Mucosa of rectum (tissue), 2 donors: ENCODE measurements at regions not wholly inside any gene's neighbourhood (a gene's known extent, or its start where the extent isn't known, plus 50 kb on each side); places are given as distances from the start of the nearest gene placed in this dataset.

Experiments
- H3K27ac ChIP-seq, 2 donors: one replicate each; pipeline ENCODE4 v1.7.0; 2013; ENCODE audit warnings: inconsistent platforms in 2 of 2, low read depth in 2 of 2, low read length in 2 of 2
- H3K27me3 ChIP-seq, 2 donors: one replicate each; pipeline ENCODE4 v1.7.0; 2013; ENCODE audit warnings: low read length in 2 of 2; ENCODE audit not compliant: control insufficient read depth in 2 of 2, insufficient read depth in 2 of 2
- H3K36me3 ChIP-seq, 2 donors: one replicate each; pipeline ENCODE4 v1.7.0; 2013; ENCODE audit warnings: low read length in 2 of 2; ENCODE audit not compliant: control insufficient read depth in 2 of 2, insufficient read depth in 2 of 2
- H3K4me1 ChIP-seq, 2 donors: one replicate each; pipeline ENCODE4 v1.7.0; 2013; ENCODE audit warnings: low read length in 2 of 2, mild to moderate bottlenecking in 1 of 2; ENCODE audit not compliant: control insufficient read depth in 2 of 2, insufficient read depth in 2 of 2
- H3K4me3 ChIP-seq, 2 donors: one replicate each; pipeline ENCODE4 v1.7.0; 2013; ENCODE audit warnings: low read length in 2 of 2
- H3K9ac ChIP-seq, 2 donors: one replicate each; pipeline ENCODE4 v1.7.0; 2013; ENCODE audit warnings: low read length in 2 of 2, low read depth in 1 of 2, mild to moderate bottlenecking in 1 of 2
- H3K9me3 ChIP-seq, 2 donors: one replicate each; pipeline ENCODE4 v1.7.0; 2013; ENCODE audit warnings: low read length in 2 of 2; ENCODE audit not compliant: control insufficient read depth in 2 of 2
- donor health status: healthy.
- donor health status: Normal muscosa, but diverticular disease.

DNA sequence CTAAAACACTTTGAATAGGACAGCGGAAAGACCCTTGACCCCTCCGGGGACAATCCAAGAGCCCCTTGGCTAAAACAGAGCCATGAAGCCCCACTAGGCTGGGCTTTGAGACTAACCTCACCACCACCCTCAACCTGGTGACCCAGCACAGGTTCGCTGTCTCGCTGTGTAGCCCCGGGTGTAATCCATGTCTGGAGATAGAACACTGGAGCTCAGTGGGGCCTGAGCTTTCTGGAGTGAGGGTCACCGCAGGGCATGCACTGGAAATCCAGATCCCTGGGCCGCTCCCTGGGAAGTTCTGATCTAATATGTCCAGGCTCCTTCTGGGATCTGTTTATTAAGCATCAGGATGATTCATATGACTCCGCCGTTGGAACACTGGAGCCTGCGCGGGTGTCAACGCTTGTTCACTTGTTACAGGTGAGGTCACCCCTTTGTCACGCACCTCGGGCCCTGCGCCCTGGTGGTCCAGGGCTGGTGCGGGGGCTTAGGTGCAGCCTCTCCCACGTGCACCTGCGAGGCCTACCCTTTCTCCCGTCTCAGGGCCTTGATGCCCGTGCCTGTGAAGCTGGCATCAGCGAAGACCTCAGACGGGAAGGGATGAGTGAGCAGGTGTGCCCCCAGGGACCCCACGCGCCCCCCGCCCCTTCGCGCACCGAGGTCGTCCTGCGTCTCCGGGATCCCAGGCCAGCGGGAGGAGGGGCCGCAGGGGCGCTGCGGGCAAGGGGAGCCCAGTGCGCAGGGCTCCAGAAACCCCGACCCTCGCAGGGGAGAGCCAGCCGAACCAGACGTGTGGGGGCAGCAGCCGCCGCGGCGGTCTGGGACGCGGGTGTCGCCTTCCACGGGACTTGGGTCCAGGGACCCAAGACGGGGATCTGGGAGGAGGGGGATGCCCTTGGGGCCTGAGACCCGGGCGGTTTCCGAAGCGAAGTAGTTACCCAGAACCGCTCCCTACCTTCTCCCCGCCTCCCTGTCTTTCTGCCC lies 224.1 kb upstream of the FOXF1 start:
- Histone ChIP-seq H3K27me3 (peaks cover 12 to 24% of the 10 kb centered on the region in 2 donors), H3K9ac (peak overlapping the region in 1 of 2 donors; percentile 54), H3K4me1 (no peaks in the 10 kb centered on the region), H3K36me3 (no peaks in the 10 kb centered on the region), H3K4me3 (peak overlapping the region; percentile 44 to 48), H3K9me3 (no peaks in the 10 kb centered on the region), H3K27ac (peak overlapping the region; percentile 70 to 75)

GRCh38 chr16:86286991-86287663 lies 223.2 kb upstream of the FOXF1 start:
- Histone ChIP-seq H3K27ac (peak overlapping the region; percentile 70 to 75), H3K4me3 (peak overlapping the region; percentile 44 to 48), H3K9me3 (no peaks in the 10 kb centered on the region), H3K36me3 (no peaks in the 10 kb centered on the region), H3K9ac (peak overlapping the region in 1 of 2 donors; percentile 54), H3K4me1 (no peaks in the 10 kb centered on the region), H3K27me3 (peaks cover 15 to 24% of the 10 kb centered on the region in 2 donors)

- Histone ChIP-seq H3K4me3 (peak overlapping the region; percentile 24 to 48), H3K27me3 (peaks cover 14 to 24% of the 10 kb centered on the region in 2 donors), H3K27ac (peak overlapping the region; percentile 70 to 75), H3K9me3 (no peaks in the 10 kb centered on the region), H3K36me3 (no peaks in the 10 kb centered on the region), H3K4me1 (no peaks in the 10 kb centered on the region), H3K9ac (peak overlapping the region in 1 of 2 donors; percentile 54)
Observed at GRCh38 chr16:86287664-86288201, 222.6 kb upstream of the FOXF1 start.

DNA sequence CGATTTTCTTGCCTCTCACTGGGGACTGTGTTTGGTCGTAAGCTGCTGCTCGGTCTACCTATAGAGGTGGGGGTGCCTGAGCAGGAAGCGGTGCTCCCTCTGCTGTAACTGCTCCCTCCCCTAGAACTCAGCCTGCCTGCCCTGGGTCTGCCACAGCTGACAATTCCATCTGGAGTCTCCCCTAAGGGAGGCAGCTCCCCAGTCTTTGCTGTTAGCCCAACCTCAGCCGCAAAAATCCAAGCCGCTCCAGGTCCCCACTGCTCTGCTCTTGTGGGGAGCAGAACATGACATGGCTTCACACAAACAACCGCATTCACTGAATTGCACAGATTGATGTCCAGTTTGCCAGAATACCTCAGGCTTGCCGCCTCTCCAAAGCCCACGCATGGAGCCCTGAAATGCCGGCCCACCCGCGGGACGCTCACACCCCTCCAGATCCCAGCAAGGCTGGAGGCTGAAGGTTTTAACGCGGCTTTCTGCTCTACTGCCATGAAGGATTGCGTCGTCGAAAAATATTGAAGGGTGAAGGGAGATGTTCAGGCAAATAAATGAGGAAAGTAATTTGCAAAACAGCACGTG lies 221.5 kb upstream of the FOXF1 start:
- Histone ChIP-seq H3K4me3 (no peak overlapping the region), H3K27ac (peak overlapping the region; percentile 34 to 75), H3K27me3 (peaks cover 14 to 24% of the 10 kb centered on the region in 2 donors), H3K4me1 (peaks cover 0 to under 1% of the 10 kb centered on the region in 2 donors), H3K36me3 (no peaks in the 10 kb centered on the region), H3K9me3 (no peaks in the 10 kb centered on the region), H3K9ac (peak overlapping the region in 1 of 2 donors; percentile 54)

DNA sequence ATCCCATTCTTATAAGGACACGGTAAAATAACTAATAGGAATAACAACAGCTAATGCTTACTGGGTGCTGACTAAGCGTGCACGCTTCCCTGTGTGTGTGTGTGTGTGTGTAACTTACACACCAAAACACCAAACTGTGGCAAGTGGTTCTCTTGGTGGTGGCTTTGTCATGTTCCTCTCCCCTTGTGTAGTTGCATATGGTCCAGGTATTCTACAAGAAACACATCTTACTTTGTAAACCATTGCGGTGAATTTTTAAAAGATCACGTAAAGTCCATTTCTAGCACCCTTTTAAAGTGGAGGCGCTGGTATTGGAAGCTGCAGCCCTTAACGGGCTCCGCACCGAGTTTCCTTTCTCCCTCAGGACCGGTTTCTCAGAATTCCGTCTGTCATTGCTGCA lies 221.0 kb upstream of the FOXF1 start:
- H3K9me3 ChIP-seq, result no peaks in the 10 kb centered on the region
- H3K36me3 ChIP-seq, result no peaks in the 10 kb centered on the region
- peaks cover 0 to 3% of the 10 kb centered on the region in 2 donors for H3K4me1 ChIP-seq
- peaks cover 14 to 26% of the 10 kb centered on the region in 2 donors for H3K27me3 ChIP-seq
- H3K27ac ChIP-seq, result peak overlapping the region in 1 of 2 donors; percentile 75
- H3K4me3 ChIP-seq, result no peak overlapping the region
- H3K9ac ChIP-seq, result no peak overlapping the region

GRCh38 chr16:86289907-86290306 lies 220.4 kb upstream of the FOXF1 start:
- H3K9me3 ChIP-seq, result no peaks in the 10 kb centered on the region
- H3K9ac ChIP-seq, result no peak overlapping the region
- H3K27me3 ChIP-seq, result peaks cover 14 to 26% of the 10 kb centered on the region in 2 donors
- H3K27ac ChIP-seq, result peak overlapping the region in 1 of 2 donors; percentile 33
- peaks cover 3 to 4% of the 10 kb centered on the region in 2 donors for H3K4me1 ChIP-seq
- no peak overlapping the region for H3K4me3 ChIP-seq
- H3K36me3 ChIP-seq, result no peaks in the 10 kb centered on the region

- Histone ChIP-seq H3K9me3 (no peaks in the 10 kb centered on the region), H3K36me3 (no peaks in the 10 kb centered on the region), H3K27ac (peak overlapping the region in 1 of 2 donors; percentile 16), H3K9ac (no peak overlapping the region), H3K27me3 (peaks cover 14 to 23% of the 10 kb centered on the region in 2 donors), H3K4me1 (peaks cover 3 to 4% of the 10 kb centered on the region in 2 donors), H3K4me3 (no peak overlapping the region)
Observed at GRCh38 chr16:86291491-86291890, 218.8 kb upstream of the FOXF1 start.

- Histone ChIP-seq H3K4me3 (no peak overlapping the region), H3K27ac (peak overlapping the region; percentile 23 to 26), H3K9ac (no peak overlapping the region), H3K4me1 (peaks cover 3 to 4% of the 10 kb centered on the region in 2 donors), H3K9me3 (no peaks in the 10 kb centered on the region), H3K27me3 (peaks cover 12 to 22% of the 10 kb centered on the region in 2 donors), H3K36me3 (no peaks in the 10 kb centered on the region)
Observed at GRCh38 chr16:86292171-86292775, 218.1 kb upstream of the FOXF1 start.

DNA sequence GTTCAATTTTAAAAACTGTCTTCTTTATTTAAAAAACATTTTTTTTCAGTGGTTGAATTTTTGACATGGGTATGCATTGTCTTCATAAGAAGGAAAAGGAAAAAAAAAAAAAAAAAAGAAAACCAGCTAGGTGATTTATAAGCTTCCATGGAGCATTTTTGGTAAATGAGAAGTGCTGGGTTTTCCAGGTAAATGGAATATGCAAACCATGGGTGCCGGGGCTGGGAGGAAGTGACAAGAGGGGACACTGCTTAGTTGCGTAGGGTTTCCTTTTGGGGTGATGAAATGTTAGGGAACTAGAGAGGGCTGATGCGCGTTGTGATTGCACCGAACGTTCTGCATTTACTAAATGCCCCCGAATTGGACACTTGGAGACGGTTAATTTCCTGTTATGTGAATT lies 217.4 kb upstream of the FOXF1 start:
- Histone ChIP-seq H3K4me3 (no peak overlapping the region), H3K9ac (no peak overlapping the region), H3K27me3 (peaks cover 10 to 16% of the 10 kb centered on the region in 2 donors), H3K4me1 (peaks cover 3 to 8% of the 10 kb centered on the region in 2 donors), H3K9me3 (no peaks in the 10 kb centered on the region), H3K27ac (peak overlapping the region; percentile 39 to 48), H3K36me3 (no peaks in the 10 kb centered on the region)
